ENCODE measurements at regions not wholly inside any gene's neighbourhood (a gene's known extent, or its start where the extent isn't known, plus 50 kb on each side); places are given as distances from the start of the nearest gene placed in this dataset.
"Not testable (repeated sequence)": the region's sequence is repeated elsewhere in the genome, so short reads cannot be mapped to it uniquely, and the experiment has no call there.

DNA sequence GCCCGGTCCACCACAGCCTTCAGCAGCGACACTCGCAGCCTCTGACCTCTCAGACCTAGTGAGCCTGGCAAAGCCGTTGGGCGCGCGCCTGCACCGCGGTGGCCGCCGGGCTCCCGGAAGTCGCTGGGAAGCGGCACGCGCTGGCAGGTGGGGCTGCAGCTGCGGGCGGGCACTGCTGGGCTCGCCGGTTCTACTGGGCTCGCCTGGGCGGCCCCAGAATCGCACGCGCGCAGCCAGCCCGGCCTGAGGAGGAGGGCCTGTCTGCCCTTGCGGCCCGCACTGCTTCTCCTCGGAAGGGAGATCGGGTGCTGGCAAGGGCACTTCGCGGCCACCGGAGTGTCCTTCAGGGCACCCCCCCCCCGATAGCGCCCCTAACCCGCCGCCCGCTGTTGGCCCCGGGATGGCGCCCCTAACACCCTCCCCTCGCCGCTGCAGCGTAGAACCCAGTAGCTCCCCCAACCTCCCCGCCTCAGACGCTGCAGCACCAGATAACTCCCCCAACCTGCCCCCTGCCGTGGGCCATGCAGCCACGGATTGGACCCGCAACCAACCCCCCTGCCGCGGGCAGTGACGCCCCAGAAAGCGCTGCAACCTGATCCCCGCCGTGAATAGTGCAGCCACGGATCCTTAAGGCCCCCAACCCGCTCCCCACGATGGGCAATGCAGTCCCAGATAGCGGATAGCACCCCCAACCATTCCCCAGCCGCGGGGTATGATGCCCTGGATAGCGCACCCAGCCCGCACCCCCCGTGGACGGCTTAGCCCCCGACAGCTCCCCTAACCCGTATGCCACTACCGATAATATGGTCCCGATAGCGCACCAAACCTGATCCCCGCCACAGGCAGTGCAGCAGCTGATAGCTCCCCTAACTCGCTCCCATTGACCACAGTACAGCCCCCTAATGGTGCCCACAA, 306.5 kb downstream of the TUBA3C start:
- H3K27ac ChIP-seq, H3K4me3 ChIP-seq: not testable (repeated sequence)
- WGBS, 3 donors = 35 to 43% (median 37%) methylated on average over 47 to 72 of the region's 72 CpGs

GRCh38 chr13:18870557-18870956, 311.1 kb downstream of the TUBA3C start:
- intact Hi-C loops (cut with DNase I); H3K9me3 ChIP-seq; H3K4me1 ChIP-seq; DNase-seq; H3K4me3 ChIP-seq; H3K27ac ChIP-seq; H3K36me3 ChIP-seq (ENCODE audit: insufficient read depth in 1 of 2, low read depth in 1 of 2); H3K27me3 ChIP-seq (ENCODE audit: insufficient read depth in 3 of 3, low read length in 2 of 3); ATAC-seq: not testable (repeated sequence)
- WGBS, 3 donors = 74 to 84% (median 80%) methylated on average over 4 of the region's 4 CpGs

More for the DNA sequence above, 306.5 kb downstream of the TUBA3C start:
- intact Hi-C loops (cut with DNase I); H3K4me1 ChIP-seq; H3K9me3 ChIP-seq; H3K36me3 ChIP-seq (ENCODE audit: insufficient read depth in 1 of 2, low read depth in 1 of 2); H3K27me3 ChIP-seq (ENCODE audit: insufficient read depth in 3 of 3, low read length in 2 of 3): not testable (repeated sequence)
- peak; percentile 19 to 54 for DNase-seq
- ATAC-seq = peak in 1 of 4 donors; percentile 58

DNA sequence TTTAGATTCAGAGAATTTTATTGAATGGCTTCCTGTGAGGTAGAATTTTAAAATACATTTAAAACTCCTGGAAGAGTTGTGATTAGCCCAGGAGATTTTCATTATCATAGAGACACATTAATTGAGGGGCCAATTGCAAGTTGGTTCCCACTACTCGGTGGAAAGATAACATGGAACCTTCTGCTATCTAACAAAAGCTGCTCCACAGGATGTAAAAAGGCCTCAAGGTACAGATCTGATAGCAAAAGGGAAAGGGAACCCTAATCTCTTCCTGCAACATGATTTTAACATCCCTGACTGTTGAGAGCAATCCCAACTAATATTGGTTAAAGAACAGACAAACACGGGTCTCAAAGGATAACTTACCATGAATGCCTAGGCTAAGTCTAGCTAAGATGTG, 312.3 kb downstream of the TUBA3C start:
- intact Hi-C loops (cut with DNase I); DNase-seq; H3K36me3 ChIP-seq (ENCODE audit: insufficient read depth in 1 of 2, low read depth in 1 of 2); H3K4me3 ChIP-seq; ATAC-seq; H3K9me3 ChIP-seq; H3K27ac ChIP-seq; H3K4me1 ChIP-seq; H3K27me3 ChIP-seq (ENCODE audit: insufficient read depth in 3 of 3, low read length in 2 of 3): not testable (repeated sequence)
- 74 to 86% (median 85%) methylated on average over 2 of the region's 2 CpGs for WGBS, 3 donors

GRCh38 chr13:18837986-18838629, 343.5 kb downstream of the TUBA3C start:
- H3K27ac ChIP-seq; intact Hi-C loops (cut with DNase I); H3K27me3 ChIP-seq (ENCODE audit: insufficient read depth in 3 of 3, low read length in 2 of 3); H3K4me1 ChIP-seq; H3K4me3 ChIP-seq; ATAC-seq; DNase-seq; H3K9me3 ChIP-seq; H3K36me3 ChIP-seq (ENCODE audit: insufficient read depth in 1 of 2, low read depth in 1 of 2): not testable (repeated sequence)
- 84 to 87% (median 86%) methylated on average over 16 to 17 of the region's 17 CpGs for WGBS, 3 donors

DNA sequence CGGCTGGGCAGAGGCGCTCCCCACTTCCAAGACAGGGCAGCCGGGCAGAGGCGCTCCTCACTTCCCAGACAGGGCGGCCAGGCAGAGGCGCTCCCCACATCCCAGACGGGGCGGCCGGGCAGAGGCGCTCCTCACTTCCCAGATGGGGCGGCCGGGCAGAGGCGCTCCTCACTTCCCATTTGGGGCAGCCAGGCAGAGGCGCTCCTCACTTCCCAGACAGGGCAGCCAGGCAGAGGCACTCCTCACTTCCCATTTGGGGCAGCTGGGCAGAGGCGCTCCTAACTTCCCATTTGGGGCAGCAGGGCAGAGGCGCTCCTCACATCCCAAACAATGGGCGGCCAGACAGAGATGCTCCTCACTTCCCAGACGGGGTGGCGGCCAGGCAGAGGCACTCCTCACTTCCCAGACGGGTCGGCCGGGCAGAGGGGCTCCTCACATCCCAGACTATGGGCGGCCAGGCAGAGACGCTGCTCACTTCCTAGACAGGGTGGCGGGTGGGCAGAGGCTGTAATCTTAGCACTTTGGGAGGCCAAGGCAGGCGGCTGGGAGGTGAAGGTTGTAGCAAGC, 344.4 kb downstream of the TUBA3C start:
- DNase-seq; H3K4me3 ChIP-seq; ATAC-seq; H3K36me3 ChIP-seq (ENCODE audit: insufficient read depth in 1 of 2, low read depth in 1 of 2); H3K27ac ChIP-seq; H3K9me3 ChIP-seq; H3K27me3 ChIP-seq (ENCODE audit: insufficient read depth in 3 of 3, low read length in 2 of 3); H3K4me1 ChIP-seq; intact Hi-C loops (cut with DNase I): not testable (repeated sequence)
- 86 to 89% (median 88%) methylated on average over 26 of the region's 26 CpGs for WGBS, 3 donors

DNA sequence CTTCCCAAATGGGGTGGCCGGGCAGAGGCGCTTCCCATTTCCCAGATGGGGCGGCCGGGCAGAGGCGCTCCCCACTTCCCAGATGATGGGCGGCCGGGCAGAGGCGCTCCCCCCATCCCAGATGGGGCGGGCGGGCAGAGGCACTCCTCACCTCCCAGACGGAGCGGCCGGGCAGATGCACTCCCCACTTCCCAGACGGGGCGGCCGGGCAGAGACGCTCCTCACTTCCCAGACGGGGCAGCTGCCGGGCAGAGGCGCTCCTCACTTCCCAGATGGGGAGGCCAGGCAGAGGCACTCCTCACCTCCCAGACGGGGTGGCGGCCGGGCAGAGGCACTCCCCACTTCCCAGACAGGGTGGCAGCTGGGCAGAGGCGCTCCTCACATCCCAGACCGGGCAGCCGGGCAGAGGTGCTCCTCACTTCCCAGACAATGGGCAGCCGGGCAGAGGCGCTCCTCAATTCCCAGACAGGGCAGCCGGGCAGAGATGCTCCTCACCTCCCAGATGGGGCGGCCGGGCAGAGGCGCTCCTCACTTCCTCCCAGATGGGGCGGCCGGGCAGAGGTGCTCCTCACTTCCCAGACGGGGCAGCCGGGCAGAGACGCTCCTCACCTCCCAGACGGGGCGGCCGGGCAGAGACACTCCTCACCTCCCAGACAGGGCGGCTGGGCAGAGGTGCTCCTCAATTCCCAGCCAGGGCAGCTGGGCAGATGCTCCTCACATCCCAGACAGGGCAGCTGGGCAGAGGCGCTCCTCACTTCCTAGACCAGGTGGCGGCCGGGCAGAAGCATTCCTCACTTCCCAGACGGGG, 345.0 kb downstream of the TUBA3C start:
- DNase-seq; H3K27me3 ChIP-seq (ENCODE audit: insufficient read depth in 3 of 3, low read length in 2 of 3); H3K4me1 ChIP-seq; H3K27ac ChIP-seq; H3K9me3 ChIP-seq; ATAC-seq; H3K36me3 ChIP-seq (ENCODE audit: insufficient read depth in 1 of 2, low read depth in 1 of 2); H3K4me3 ChIP-seq; intact Hi-C loops (cut with DNase I): not testable (repeated sequence)
- 88 to 95% (median 94%) methylated on average over 38 to 45 of the region's 45 CpGs for WGBS, 3 donors

GRCh38 chr13:18835754-18836153, 345.9 kb downstream of the TUBA3C start:
- H3K36me3 ChIP-seq (ENCODE audit: insufficient read depth in 1 of 2, low read depth in 1 of 2); H3K27me3 ChIP-seq (ENCODE audit: insufficient read depth in 3 of 3, low read length in 2 of 3); H3K27ac ChIP-seq; DNase-seq; H3K4me3 ChIP-seq; ATAC-seq; H3K4me1 ChIP-seq; H3K9me3 ChIP-seq; intact Hi-C loops (cut with DNase I): not testable (repeated sequence)
- 60 to 73% (median 62%) methylated on average over 5 of the region's 5 CpGs for WGBS, 3 donors

GRCh38 chr13:18824678-18825077, 356.9 kb downstream of the TUBA3C start:
- 31 to 58% (median 44%) methylated on average over 1 of the region's 1 CpG for WGBS, 3 donors
- DNase-seq; intact Hi-C loops (cut with DNase I); H3K27ac ChIP-seq; H3K9me3 ChIP-seq; H3K4me3 ChIP-seq; H3K27me3 ChIP-seq (ENCODE audit: insufficient read depth in 3 of 3, low read length in 2 of 3); ATAC-seq; H3K4me1 ChIP-seq; H3K36me3 ChIP-seq (ENCODE audit: insufficient read depth in 1 of 2, low read depth in 1 of 2): not testable (repeated sequence)

DNA sequence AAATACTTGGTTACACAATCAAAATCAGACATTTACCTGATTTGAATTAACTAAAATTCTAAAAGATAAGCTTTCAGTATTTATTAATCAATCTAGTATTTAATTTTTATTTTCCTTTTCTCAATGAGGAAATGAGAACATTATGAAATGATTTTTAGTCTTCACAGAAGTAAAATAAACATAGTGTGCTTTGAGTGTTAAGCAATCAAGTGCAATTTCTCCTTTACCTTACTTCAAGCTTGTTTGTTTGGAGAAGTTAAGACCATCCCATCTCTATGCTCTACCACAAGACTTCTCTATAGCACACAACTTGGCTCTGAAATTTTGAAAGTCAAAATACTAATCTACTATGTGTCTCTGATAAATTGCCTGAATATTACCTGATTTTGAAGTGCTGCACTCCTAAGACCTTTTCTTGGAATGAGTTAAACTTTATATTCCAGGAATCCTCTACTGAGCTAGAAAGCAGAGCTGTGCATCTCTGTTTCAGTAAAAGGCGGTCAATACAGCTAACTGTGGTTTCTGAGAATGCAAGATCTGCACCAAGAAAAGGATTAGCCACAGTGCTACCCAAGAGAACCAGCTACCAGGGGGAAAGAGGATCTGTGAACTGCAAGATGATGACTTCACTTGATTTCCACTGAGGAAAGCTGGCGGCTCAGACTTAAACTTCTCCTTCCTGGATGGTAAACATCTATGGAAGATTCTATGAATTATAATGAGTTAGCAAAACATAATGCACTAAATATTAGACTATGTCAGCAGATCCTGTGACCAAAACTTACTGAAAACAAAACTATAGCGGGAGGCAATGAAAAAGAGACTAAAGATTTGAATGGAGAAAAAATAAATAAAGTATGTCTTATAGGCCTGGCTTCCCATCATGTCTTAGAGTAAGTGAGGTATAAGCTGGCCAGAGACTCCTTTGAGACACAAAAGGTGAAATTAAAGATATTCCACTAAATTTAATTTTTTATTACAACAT, 358.7 kb downstream of the TUBA3C start:
- 57 to 60% (median 57%) methylated on average over 3 of the region's 3 CpGs for WGBS, 3 donors
- ATAC-seq; intact Hi-C loops (cut with DNase I): not testable (repeated sequence)

GRCh38 chr13:18773988-18774387, 407.6 kb downstream of the TUBA3C start:
- intact Hi-C loops (cut with DNase I); H3K4me3 ChIP-seq; H3K27ac ChIP-seq; H3K36me3 ChIP-seq (ENCODE audit: insufficient read depth in 1 of 2, low read depth in 1 of 2); H3K27me3 ChIP-seq (ENCODE audit: insufficient read depth in 3 of 3, low read length in 2 of 3); H3K9me3 ChIP-seq; ATAC-seq; H3K4me1 ChIP-seq; DNase-seq: not testable (repeated sequence)
- 75 to 83% (median 78%) methylated on average over 2 of the region's 2 CpGs for WGBS, 3 donors

More for the DNA sequence above, 358.7 kb downstream of the TUBA3C start:
- DNase-seq; H3K27me3 ChIP-seq (ENCODE audit: insufficient read depth in 3 of 3, low read length in 2 of 3); H3K9me3 ChIP-seq; H3K4me3 ChIP-seq; H3K27ac ChIP-seq; H3K4me1 ChIP-seq; H3K36me3 ChIP-seq (ENCODE audit: insufficient read depth in 1 of 2, low read depth in 1 of 2): not testable (repeated sequence)
